ENCODE measurements at regions not wholly inside any gene's neighbourhood (a gene's known extent, or its start where the extent isn't known, plus 50 kb on each side); places are given as distances from the start of the nearest gene placed in this dataset.

DNA sequence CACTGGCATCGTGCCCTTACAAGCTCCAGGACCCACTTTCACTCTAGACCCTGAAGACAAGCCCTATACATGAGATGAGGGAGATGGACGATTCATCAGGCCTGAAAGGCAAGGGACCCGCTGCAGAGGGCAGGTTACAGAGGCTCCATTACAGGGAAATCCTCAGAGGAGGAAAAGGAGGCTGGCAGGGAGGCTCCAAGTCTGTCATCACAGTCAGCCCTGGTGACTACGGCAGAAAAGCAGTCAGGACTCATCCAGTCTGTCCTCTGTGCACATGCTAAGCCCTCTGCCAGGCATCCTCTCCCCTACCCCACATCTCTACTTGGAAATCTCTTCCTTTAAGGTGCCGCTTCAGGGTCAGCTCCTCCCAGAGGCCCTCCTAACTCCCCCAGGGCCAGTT, 197.7 kb upstream of the CDH5 start:
- TF ChIP-seq, protein P1, sequence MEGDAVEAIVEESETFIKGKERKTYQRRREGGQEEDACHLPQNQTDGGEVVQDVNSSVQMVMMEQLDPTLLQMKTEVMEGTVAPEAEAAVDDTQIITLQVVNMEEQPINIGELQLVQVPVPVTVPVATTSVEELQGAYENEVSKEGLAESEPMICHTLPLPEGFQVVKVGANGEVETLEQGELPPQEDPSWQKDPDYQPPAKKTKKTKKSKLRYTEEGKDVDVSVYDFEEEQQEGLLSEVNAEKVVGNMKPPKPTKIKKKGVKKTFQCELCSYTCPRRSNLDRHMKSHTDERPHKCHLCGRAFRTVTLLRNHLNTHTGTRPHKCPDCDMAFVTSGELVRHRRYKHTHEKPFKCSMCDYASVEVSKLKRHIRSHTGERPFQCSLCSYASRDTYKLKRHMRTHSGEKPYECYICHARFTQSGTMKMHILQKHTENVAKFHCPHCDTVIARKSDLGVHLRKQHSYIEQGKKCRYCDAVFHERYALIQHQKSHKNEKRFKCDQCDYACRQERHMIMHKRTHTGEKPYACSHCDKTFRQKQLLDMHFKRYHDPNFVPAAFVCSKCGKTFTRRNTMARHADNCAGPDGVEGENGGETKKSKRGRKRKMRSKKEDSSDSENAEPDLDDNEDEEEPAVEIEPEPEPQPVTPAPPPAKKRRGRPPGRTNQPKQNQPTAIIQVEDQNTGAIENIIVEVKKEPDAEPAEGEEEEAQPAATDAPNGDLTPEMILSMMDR (IDR thresholded peaks at IDR 0.05), result no peak
- TF ChIP-seq POLR2A (IDR thresholded peaks at IDR 0.05), result no peak
- TF ChIP-seq POLR2AphosphoS5 (IDR thresholded peaks at IDR 0.05), result no peak
- no peak for TF ChIP-seq EP300 (IDR thresholded peaks at IDR 0.05)

Data from suprapubic skin (tissue), 4 donors.